ENCODE measurements at regions not wholly inside any gene's neighbourhood (a gene's known extent, or its start where the extent isn't known, plus 50 kb on each side); places are given as distances from the start of the nearest gene placed in this dataset.

DNA sequence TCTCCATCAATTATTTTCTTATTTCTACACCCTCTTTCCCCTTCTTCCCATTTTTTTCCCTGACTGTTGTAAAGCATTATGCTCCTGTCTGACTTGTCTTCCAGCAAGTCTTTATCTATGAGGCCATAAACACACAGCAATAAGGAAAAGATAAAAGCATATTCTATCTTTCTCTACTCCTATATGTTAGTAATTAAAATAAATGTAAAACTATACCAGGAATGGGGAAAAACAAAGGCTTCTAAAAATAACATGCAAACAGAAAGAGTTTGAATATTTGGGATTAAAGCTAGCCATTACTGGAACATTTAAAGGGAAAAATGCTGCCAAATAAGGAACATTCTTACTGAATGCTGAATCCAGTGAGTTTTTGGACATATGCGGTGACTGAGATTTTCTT lies 471.7 kb upstream of the HS3ST1 start:
- no peak for DNase-seq

DNA sequence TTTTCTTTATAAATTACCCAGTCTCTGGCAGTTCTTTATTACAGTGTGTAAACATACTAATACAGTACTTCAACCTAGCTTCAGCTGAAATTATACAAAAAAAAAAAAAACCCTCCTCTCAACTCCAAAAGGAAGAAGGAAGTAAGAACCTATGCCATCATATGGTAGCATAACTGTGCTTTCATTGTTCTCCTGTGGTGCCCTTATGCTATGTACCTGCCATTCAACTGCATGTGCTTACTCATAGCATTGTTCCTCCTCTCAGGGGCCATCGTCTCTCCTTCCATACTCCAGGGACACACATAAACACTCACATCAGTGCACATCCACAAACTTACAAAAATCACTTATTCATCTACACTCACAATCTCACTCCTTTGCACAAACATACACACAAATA lies 470.1 kb upstream of the HS3ST1 start:
- no peak for DNase-seq

DNA sequence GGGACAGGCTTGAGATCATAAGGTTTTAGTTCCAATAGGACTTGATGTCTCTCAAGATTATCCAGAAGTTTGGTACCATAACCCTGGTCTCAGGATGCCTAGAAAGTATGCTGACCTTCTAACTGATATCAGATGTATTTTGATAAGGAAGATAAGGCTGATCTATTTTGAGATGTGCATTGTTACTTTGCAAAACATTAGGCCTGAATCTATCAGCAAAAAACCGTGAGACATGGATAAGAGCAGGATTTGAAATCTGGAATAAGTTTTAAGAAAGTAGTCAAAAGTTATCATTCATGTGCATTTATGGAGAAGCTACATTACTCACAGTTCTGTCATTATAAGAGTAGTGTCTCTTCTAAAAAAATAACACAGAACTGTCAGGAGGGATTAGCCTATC lies 467.1 kb upstream of the HS3ST1 start:
- DNase-seq: no peak

DNA sequence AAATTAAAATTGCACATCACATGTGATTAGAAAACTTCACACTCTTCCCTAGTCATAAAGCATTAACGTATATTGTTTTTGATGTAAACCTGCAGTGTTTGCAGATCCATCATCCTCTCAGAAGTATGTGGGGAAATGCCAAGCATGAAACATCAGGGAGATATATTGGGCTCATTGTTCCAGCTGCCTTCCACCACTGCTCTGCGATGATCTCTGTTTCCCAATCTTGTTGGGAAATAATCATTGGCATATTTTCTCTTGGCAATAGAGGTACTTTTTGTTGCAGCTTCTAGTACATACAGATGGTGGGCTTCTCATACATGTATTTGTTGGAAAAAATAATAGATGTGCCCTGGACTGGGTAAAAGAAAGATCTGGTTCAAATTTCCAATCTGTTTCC lies 466.3 kb upstream of the HS3ST1 start:
- DNase-seq: no peak

DNA sequence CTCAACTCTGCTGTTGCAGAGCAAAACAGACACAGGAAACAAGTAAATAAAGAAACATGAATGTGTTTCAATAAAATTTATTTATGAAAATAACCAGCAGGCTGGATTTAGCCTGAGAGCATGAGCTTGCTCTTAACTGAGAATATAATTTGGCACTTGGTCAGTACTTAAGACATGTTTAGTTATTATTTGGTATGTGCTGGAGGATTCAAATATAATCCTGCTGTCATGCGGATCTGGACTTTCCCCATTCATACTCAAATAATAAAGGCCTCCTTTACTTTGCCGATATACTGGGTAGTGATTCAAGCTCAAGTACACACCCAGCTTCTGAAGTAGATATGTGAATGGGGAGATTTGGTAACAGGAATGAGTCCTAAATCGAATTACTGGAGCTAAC lies 465.5 kb upstream of the HS3ST1 start:
- DNase-seq: no peak

DNA sequence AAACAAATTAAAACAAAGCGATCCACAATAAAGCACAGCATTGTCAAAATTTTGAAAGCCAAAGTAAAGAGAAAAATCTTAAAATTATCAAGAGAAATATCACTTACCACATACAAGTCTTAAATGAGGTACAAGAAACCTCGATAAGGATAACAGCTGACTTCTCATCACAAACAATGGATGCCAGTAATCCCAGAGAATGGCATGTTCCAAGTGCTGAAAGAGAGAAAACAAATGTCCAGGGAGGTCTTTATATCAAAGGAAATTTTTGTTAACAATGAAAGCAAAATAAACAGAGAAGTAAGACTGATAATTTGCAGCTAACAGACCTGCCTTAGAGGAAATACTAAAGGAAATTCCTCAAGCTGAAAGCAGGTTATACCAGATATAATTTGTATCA lies 460.4 kb upstream of the HS3ST1 start:
- no peak for DNase-seq

DNA sequence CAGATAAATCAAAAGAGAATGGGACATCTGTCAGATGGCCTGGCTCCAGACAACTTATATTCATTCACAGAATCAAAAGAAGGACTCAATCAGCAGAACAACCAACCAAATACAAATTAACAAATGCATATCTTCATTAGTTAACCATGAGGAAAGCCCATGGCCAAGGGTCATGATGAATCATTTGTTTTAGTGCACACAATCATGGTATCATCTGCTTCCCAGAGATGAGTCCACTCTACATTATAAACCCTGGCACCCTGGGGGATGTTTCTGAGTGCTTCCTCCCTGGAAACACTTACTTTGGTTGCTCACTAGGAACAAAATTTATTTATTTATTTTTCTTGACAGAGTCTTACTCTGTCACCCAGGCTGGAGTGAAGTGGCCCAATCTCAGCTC lies 453.3 kb upstream of the HS3ST1 start:
- no peak for DNase-seq

DNA sequence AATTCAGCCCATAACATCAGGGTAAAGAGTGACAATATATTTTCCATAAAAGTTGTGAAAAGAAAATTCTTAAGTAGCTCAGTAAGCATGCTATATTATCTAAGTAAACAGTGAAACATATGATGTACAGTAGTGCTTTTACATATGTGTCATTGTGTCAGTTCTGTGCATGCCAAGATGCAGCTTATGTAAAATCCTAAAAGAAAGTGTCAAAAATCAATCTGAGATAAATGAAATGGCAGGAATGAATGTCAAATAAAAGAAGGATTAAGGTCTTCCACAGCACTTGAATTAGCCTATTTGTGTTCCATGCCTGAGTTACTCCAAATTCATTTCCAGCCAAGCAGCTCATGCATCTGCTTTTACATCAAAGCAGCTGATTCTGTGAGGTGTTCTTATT lies 452.7 kb upstream of the HS3ST1 start:
- DNase-seq: no peak

DNA sequence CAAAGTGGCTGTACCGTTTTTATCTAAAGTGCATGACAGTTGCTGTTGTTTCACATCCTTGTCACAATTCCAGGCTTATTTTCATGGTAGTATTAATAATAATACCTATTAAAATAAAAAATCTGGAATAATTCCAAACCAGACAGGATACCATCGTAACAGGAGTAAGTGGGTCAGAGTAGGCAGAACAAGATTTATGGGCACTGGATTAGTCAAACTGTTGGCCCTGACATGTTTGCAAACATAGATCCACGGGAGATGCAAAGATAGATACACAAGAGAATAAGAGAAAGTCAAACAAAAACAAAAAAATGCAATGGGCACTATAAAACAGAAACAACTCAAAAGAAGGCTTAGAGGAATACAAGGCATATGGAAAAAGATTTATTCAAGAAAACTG lies 449.5 kb upstream of the HS3ST1 start:
- no peak for DNase-seq

DNA sequence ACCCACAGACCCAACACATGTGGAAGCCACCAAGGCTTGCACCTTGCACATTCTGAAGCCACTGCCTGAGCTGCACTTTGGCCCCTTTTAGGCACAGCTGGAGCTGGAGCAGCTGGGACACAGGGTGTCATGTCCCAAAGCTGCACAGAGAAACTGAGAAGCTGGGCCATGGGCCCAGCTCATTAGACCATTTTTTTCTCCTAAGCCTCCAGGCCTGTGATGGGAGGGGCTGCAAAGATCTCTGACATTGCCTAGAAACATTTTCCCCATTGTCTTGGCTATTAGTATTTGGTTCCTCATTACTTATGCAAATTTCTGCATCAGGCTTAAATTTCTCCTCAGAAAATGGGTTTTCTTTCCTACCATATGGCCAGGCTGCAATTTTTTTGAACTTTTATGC lies 447.4 kb upstream of the HS3ST1 start:
- no peak for DNase-seq

DNA sequence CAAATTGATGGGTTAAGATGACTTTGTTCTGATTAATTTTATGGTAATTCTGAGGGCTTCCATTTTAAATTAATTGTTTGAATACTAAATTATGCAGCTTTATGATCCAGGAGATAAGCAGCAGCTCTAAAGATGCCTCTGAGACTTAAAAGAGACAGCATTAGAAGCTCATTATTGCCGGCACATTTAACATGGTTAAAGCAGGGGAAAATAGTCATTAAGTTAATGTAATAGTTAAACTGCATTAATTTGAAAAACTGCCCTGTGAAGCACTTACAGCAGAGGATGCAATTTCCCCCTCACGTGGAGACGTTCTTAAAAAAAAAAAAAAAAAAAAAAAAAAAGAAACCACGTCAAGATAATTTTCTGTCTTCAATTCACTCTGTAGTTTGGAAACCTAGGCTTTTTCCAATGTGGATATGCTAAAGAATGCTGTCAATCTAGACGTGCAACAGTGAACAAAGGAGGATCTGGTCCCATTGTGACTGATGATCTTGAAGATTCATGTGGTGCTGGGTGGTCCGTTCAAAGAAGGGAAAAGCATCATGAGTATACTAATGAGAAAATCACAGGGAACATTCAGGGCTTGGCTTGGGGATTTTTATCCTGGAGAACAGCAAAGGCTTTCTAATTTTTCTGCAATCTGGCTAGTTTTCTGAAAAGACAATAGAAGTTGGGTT lies 440.6 kb upstream of the HS3ST1 start:
- no peak for DNase-seq

DNA sequence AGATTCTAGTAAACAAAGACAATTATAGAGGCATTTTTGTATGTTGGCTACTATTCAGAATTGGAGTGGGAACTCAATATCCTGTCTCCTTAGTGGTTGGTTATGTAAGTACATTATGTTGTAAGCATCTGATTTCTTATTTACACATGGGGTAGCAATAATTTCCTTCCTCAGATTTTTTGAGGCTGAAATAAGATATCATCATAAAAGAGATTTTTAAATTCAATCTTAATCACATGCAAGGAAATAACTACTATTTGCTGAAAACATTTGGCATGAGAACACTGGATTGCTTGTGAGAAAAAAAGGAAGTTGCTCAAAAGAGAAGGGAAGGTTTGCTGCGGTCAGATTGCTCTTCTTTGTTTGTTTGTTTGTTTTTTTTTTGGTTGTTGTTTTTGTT lies 437.7 kb upstream of the HS3ST1 start:
- no peak for DNase-seq

DNA sequence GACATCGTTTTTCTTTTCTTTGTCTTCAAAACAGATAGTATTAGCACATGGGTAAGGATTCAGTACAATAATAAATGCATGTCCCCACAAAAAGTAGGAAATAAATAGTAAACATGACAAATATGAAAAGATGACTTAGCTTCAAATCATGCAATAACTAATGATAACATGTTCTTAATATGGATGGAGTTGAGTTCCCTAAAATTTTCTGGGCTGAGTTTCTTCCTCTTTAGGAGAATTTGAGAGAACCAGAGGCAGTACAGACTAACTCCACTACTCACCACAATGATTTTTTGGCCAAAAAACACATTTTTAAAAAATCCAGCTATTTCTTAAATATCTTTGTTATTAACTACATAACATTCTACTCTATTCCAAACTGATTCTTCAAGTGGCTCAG lies 432.3 kb upstream of the HS3ST1 start:
- no peak for DNase-seq

DNA sequence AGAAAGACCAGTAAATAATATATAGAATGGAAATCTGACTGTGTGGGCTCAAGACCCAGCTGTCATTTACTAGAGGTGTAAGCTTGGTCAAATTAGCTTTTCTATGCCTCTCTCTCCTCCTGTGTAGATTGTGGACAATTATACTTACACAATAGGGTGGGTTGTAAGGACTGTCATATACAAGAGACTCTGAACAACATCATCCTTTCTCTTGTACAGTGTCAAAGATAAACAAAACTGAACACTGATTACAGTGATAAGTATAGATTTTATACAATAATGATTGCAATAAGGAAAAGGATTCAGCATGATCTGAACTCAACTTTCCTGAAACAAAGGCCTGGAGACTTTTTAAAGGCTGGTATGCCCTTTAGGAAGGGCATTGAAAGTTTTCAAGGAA lies 429.2 kb upstream of the HS3ST1 start:
- no peak for DNase-seq

DNA sequence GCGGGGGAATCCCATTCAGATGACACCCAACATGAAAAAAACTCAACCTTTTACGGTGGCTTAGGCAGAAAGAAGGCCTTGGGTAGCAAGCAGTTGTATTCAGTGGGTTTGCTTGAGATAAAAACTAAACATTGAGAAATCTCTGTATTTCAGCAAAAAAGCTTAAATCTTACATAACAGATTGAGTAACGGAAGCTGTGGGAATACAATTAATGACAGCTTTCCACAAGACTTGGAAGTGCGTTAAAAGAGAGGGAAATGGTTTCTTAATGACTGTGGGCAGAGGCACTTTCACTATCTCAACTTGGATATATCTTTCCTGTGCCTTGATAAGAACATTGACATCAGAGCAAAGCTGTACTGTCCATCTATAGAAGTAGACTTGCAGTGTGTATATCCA lies 418.5 kb upstream of the HS3ST1 start:
- no peak for DNase-seq

DNA sequence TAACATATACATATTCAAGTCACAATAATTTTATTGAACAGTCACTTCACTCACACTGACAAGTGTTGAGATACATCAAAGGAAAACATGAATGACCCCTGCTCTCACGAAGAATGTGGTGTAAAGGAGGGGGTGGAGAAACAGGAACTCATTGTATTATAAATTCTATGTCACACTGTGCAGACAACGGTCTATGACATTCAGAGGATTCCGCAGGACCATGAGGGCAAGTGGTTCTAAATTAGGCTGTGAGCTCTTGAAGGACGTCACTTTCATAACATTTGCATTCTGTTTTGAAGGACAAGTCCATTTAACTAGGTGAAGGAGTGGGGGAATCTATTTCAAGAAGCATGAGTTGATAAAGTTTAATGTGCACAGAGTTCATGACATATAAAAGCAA lies 415.2 kb upstream of the HS3ST1 start:
- DNase-seq: no peak

DNA sequence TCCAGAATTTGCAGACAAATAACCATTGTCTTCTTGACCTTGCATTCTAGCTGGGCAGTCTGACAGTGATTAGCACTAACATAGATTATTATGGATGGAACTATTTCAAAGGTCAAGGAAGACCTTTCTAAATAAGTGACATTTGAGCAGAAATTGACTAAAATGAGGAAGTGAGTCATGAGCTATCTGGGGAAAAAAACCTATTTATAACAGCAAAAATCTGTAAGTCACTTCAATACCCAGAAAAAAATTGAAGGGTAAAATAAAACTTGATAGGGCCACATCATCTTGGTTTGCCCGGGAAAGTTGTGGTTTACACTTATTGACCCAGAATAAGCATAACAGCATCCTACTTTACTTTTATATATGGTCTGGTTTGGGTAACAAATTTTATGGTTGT lies 414.6 kb upstream of the HS3ST1 start:
- DNase-seq: no peak

DNA sequence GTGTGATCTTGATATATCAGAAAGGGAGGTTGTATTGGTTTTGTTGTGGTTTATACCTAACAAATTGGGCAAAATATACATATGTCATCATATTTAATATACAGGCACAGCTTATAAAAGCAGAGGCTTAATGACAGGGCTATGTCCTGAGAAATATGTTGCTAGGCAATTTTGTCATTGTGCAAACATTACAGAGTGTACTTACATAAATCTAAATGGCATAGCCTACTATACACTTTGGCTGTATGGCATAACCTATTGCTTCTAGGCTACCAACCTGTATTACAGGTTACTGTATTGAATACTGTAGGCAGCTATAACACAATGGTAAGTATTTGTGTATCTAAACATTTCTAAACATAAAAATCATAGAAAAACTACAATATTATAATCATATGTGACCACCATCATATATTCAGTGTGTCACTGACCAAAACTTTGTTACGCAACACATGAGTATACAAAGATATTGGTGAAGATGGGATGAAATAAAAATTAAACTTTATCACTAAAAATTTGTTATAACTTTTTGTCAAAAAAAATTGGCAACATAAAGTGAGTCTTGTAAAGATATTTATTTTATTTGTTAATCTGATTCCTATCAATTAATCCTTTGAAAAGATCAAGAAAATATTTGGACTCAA lies 414.0 kb upstream of the HS3ST1 start:
- DNase-seq: no peak

DNA sequence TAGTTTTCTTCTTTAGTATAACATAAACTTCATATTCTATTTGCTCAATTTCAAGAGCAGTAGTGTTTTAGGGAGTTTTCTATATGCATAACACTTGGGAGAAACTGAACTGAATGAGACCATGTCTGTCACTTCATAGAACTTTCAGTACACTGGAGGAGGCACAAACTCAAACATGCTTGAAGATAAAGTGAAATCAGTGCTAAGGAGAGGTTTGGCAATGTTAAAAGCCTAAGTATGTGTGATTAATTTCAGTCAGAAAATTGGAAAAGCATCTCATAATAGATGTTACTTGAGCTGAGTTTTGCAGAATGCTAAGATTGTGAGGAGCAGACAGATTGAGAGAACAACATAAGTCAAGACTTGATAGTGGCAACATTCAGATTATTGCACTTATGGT lies 411.2 kb upstream of the HS3ST1 start:
- DNase-seq: no peak

DNA sequence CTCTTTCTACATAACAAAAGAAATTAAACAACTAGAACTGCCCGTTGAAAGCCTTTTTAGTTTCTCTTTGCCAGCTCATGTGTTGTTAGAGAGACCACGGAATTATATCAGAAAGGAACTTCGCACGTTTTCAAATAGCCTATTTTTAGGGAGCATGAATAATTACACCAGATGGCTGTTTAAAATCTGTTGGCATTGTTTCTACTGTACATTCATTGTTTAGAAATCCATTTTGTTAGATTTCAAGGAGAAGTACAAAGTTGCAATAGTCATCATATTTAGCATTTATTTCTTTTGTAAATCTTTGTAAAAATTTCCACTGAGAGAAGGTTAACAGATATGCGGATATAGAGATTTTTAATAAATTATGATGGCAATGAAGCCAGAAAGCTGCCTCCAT lies 403.0 kb upstream of the HS3ST1 start:
- DNase-seq: no peak

DNA sequence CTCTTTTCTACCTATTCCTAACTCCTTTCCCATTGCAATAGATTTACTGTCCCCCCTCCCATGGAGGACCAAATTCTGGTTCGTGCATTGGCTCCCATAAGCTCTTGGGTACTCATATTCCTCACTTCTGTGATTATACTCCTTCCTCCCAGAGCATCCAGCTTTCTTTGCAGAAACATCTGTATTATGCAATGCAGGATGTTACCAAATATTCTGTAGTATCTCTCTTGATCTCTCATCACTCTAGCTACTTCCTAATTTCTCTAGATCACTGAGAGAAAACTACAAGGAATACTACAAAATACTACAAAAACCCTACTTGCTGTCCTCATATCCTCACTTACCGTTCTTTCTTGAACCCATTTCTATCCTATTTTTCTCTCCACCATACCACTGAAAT lies 395.9 kb upstream of the HS3ST1 start:
- no peak for DNase-seq

DNA sequence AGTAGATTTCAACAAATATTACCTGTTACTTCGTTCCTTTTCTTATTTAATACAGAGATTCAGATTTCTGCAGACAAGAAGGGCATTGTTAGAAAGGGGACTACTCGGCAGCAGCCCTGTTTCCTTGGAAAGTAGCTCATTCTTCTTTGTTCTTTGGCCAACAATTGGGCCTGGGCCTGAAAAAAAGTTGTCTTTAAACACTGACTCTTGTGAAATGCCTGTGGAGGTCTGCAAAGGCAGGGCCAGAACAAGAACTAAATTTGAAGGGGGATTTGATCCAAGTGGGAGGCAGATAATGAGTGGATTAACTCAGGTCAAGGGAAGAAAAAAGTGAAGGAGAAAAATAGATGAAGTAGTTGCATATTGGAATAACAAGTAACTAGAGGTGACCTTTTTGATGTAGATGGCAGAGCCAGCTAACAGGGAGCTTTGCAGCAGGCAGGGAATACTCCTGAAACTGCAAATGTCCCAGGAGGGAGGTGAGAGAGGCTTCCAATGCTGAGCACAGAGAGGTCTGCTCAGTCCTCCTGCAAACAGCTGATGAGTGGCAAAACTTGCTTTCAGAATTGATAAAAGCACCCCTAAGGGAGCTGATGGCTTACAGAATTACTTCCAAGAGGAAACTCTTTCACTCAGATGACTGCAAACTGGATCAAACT lies 393.2 kb upstream of the HS3ST1 start:
- DNase-seq: no peak

DNA sequence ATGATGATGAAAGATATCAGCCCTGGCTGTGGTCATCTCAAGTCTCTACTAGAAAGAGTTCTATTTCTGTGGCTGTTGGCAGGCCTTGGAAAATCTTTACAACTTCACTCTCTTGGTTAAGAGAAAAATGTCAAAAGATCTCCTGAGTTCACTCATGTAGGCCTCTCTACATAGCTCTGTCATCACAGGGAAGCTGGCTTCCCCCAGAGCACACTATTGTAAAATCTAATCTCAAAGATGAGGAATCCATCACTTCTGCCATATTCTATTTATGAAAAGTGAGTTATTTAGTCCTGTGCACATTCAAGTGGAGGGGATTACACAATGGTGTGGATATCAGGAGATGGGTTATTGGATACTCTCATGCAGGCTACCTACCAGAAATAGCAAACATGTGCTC lies 388.4 kb upstream of the HS3ST1 start:
- no peak for DNase-seq

DNA sequence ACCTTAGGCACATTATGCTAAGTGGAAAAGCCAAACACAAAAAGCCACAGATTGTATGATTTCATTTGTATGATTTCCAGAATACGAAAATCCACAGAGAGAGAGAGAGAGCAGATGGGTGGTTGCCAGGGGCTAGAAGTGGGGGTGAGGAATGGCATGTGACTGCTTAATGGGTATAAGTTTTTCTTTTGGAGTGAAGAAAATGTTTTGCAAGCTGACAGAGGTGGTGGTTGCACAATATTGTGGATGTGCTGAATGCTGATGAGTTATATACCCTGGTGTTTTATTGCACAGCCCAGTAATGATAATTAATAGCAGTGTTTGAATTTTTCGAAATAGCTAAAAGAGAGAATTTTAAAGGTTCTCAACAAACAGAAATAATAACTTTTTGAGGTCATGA lies 386.1 kb upstream of the HS3ST1 start:
- DNase-seq: no peak

DNA sequence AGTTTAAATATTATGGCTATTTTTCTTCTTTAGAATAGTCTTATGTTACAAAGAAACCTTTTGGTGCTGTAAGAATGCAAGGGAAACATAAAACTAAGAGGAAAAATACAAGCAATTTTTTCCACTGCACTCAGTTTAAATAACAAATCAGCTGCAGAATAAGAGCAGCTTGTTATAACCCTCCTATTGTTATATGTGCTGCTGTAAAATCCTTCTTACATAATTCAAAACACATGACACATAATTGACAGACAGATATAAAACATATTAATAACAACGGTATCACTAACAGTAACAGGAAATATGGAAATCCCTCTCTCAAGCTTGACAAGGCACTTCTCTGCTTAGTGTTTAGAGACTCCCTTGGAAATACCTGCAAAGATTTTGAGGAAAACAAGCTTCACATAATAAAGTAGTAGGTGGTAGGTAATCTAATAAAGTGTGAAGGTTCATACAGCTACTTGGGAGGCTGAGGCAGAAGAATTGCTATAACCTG lies 385.3 kb upstream of the HS3ST1 start:
- no peak for DNase-seq
